ENCODE measurements at regions not wholly inside any gene's neighbourhood (a gene's known extent, or its start where the extent isn't known, plus 50 kb on each side); places are given as distances from the start of the nearest gene placed in this dataset.

DNA sequence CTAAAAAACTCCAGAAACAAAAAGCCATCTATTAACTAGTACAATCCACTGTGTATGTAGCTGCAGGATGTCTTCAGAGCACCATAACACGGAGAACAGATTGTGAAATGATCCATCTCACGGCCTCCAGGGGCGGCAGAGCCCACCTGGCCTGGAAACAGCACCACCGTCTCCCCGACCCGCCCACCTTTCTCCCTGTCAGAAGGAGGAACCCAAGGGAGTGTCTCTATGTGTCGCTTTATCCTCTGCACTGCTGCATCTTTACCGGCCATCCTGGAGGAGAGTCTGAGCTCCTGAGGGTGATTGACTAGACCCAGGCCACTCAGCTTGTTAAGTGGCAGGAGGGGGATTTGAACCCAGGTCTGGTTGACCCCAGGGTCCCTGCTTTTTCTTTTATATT, 405.0 kb downstream of the MATN1 start:
- H3K4me2 ChIP-seq = no peak overlapping the region
- no peak overlapping the region for H3K4me3 ChIP-seq
- no peaks in the 10 kb centered on the region for H3K4me1 ChIP-seq
- 25% methylated on average over 7 of the region's 8 CpGs for WGBS (ENCODE audit: missing lambda C conversion rate)
- no peak for FAIRE-seq
- DNase-seq (ENCODE audit: low read depth in 1 of 2, low spot score in 1 of 2) = no peak
- ATAC-seq = no peak
- TF ChIP-seq CBX2 (IDR thresholded peaks at IDR 0.05; ENCODE audit: borderline replicate concordance, low read depth) (no peak), KDM1A (IDR thresholded peaks at IDR 0.05; ENCODE audit: low read depth) (no peak), MAZ (IDR thresholded peaks at IDR 0.05; ENCODE audit: borderline replicate concordance, low read depth, low read length) (no peak), NFE2L2 (conservative IDR thresholded peaks at IDR 0.05; ENCODE audit: low read length) (no peak), NR3C1 (IDR thresholded peaks at IDR 0.05) (no peak)
- TF ChIP-seq, protein P1, sequence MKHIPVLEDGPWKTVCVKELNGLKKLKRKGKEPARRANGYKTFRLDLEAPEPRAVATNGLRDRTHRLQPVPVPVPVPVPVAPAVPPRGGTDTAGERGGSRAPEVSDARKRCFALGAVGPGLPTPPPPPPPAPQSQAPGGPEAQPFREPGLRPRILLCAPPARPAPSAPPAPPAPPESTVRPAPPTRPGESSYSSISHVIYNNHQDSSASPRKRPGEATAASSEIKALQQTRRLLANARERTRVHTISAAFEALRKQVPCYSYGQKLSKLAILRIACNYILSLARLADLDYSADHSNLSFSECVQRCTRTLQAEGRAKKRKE (CRISPR knock-in tag; IDR thresholded peaks at IDR 0.05; ENCODE audit: low read depth) = no peak
- H3K27ac ChIP-seq = no peak overlapping the region
- ChIA-PET POLR2A (no interaction called here), CTCF (no interaction called here)
- no peaks in the 10 kb centered on the region for H3K9me3 ChIP-seq

DNA sequence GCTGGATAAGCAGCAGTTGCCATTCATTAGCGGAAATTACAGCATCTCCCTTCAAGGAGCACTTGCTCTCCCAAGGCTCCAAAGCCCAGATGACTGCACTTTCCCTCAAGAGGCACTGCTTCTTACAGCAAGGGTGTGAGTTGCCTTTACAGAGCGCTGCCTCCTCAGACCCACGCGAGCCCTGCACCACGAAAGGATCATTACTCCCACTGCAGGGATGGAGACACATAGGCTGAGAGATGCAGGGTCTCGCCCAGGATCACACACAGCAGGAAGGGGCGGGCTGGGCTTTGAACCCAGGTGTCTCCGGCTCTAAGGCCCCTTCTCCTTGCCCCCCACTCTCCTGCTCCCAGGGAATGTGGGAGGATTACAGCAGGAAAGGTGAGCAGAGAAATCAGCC, 405.5 kb downstream of the MATN1 start:
- Histone ChIP-seq H3K9me3 (no peaks in the 10 kb centered on the region), H3K4me1 (no peaks in the 10 kb centered on the region), H3K4me3 (no peak overlapping the region), H3K27ac (no peak overlapping the region), H3K4me2 (no peak overlapping the region)
- no peak for ATAC-seq
- FAIRE-seq = no peak
- TF ChIP-seq CEBPB (IDR thresholded peaks at IDR 0.05) (no peak), JUNB (IDR thresholded peaks at IDR 0.05) (no peak), RNF2 (IDR thresholded peaks at IDR 0.05; ENCODE audit: borderline replicate concordance, low read depth) (no peak), ZFP36 (IDR thresholded peaks at IDR 0.05; ENCODE audit: borderline replicate concordance, partially characterized antibody) (no peak), FOXS1 (CRISPR knock-in tag; IDR thresholded peaks at IDR 0.05) (no peak), ZNF302 (CRISPR knock-in tag; IDR thresholded peaks at IDR 0.05) (no peak), KDM1A (IDR thresholded peaks at IDR 0.05; ENCODE audit: low read depth) (no peak)
- TF ChIP-seq, protein P2, sequence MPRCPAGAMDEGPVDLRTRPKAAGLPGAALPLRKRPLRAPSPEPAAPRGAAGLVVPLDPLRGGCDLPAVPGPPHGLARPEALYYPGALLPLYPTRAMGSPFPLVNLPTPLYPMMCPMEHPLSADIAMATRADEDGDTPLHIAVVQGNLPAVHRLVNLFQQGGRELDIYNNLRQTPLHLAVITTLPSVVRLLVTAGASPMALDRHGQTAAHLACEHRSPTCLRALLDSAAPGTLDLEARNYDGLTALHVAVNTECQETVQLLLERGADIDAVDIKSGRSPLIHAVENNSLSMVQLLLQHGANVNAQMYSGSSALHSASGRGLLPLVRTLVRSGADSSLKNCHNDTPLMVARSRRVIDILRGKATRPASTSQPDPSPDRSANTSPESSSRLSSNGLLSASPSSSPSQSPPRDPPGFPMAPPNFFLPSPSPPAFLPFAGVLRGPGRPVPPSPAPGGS (IDR thresholded peaks at IDR 0.05) = no peak
- TF ChIP-seq, protein P1 (CRISPR knock-in tag; IDR thresholded peaks at IDR 0.05; ENCODE audit: low read depth) = no peak
- TF ChIP-seq, protein P3, sequence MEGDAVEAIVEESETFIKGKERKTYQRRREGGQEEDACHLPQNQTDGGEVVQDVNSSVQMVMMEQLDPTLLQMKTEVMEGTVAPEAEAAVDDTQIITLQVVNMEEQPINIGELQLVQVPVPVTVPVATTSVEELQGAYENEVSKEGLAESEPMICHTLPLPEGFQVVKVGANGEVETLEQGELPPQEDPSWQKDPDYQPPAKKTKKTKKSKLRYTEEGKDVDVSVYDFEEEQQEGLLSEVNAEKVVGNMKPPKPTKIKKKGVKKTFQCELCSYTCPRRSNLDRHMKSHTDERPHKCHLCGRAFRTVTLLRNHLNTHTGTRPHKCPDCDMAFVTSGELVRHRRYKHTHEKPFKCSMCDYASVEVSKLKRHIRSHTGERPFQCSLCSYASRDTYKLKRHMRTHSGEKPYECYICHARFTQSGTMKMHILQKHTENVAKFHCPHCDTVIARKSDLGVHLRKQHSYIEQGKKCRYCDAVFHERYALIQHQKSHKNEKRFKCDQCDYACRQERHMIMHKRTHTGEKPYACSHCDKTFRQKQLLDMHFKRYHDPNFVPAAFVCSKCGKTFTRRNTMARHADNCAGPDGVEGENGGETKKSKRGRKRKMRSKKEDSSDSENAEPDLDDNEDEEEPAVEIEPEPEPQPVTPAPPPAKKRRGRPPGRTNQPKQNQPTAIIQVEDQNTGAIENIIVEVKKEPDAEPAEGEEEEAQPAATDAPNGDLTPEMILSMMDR (IDR thresholded peaks at IDR 0.05) = no peak
- POLR2A ChIA-PET = no interaction called here
- WGBS (ENCODE audit: missing lambda C conversion rate) = 24% methylated on average over 7 of the region's 8 CpGs
- DNase-seq (ENCODE audit: low read depth in 1 of 2, low spot score in 1 of 2) = no peak
- CTCF ChIA-PET = no interaction called here

DNA sequence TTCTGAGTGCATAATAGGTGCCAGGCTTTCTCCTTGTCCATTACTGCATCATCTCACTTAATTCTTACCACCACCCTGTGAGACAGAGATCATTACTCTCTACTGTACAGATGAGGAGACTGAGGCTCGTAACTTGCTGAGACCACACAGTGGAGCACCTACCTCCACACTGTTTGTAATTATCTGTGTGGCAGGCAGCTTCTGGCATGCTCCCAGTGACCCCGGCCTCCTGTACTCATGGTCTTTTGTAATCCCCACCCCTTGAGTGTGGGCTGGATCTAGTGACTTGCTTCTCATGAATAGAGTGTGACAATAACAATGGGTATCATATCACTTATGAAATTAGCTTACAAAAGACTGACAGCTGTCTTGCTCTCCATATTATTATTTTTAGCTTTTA, 407.3 kb downstream of the MATN1 start:
- Histone ChIP-seq H3K4me2 (no peak overlapping the region), H3K4me3 (no peak overlapping the region), H3K27ac (no peak overlapping the region), H3K9me3 (no peaks in the 10 kb centered on the region), H3K4me1 (no peaks in the 10 kb centered on the region)
- no peak for ATAC-seq
- CTCF ChIA-PET = interaction anchor here (0.6 kb wide), 1 partner anchor 1088 kb away, joined by 3 read pairs; no protein-coding TSS in a partner anchor
- POLR2A ChIA-PET = no interaction called here
- 0% methylated on average over 2 of the region's 2 CpGs for WGBS (ENCODE audit: missing lambda C conversion rate)
- TF ChIP-seq ZSCAN20 (CRISPR knock-in tag; IDR thresholded peaks at IDR 0.05) = no peak
- TF ChIP-seq HEYL (CRISPR knock-in tag; IDR thresholded peaks at IDR 0.05) = no peak
- no peak for TF ChIP-seq SMC3 (IDR thresholded peaks at IDR 0.05)
- TF ChIP-seq ZC3H11A (IDR thresholded peaks at IDR 0.05) = no peak
- no peak for TF ChIP-seq CBX2 (IDR thresholded peaks at IDR 0.05; ENCODE audit: borderline replicate concordance, low read depth)
- TF ChIP-seq, protein P4, sequence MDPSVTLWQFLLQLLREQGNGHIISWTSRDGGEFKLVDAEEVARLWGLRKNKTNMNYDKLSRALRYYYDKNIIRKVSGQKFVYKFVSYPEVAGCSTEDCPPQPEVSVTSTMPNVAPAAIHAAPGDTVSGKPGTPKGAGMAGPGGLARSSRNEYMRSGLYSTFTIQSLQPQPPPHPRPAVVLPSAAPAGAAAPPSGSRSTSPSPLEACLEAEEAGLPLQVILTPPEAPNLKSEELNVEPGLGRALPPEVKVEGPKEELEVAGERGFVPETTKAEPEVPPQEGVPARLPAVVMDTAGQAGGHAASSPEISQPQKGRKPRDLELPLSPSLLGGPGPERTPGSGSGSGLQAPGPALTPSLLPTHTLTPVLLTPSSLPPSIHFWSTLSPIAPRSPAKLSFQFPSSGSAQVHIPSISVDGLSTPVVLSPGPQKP (IDR thresholded peaks at IDR 0.05; ENCODE audit: low read depth, low read length) = no peak
- TF ChIP-seq ZNF302 (CRISPR knock-in tag; IDR thresholded peaks at IDR 0.05) = no peak
- TF ChIP-seq, protein P5, sequence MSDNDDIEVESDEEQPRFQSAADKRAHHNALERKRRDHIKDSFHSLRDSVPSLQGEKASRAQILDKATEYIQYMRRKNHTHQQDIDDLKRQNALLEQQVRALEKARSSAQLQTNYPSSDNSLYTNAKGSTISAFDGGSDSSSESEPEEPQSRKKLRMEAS (IDR thresholded peaks at IDR 0.05) = no peak
- TF ChIP-seq, protein P6, sequence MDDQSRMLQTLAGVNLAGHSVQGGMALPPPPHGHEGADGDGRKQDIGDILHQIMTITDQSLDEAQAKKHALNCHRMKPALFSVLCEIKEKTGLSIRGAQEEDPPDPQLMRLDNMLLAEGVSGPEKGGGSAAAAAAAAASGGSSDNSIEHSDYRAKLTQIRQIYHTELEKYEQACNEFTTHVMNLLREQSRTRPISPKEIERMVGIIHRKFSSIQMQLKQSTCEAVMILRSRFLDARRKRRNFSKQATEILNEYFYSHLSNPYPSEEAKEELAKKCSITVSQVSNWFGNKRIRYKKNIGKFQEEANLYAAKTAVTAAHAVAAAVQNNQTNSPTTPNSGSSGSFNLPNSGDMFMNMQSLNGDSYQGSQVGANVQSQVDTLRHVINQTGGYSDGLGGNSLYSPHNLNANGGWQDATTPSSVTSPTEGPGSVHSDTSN (IDR thresholded peaks at IDR 0.05) = no peak
- TF ChIP-seq TFCP2L1 (CRISPR knock-in tag; IDR thresholded peaks at IDR 0.05) = no peak
- no peak for TF ChIP-seq HOXB13 (CRISPR knock-in tag; IDR thresholded peaks at IDR 0.05; ENCODE audit: low read depth)
- TF ChIP-seq GATA3 (IDR thresholded peaks at IDR 0.05; ENCODE audit: borderline replicate concordance) = no peak
- no peak for TF ChIP-seq PHF8 (IDR thresholded peaks at IDR 0.05; ENCODE audit: borderline replicate concordance, low read depth)
- no peak for TF ChIP-seq ZFP36 (IDR thresholded peaks at IDR 0.05; ENCODE audit: borderline replicate concordance, partially characterized antibody)
- no peak for TF ChIP-seq CHD4 (IDR thresholded peaks at IDR 0.05; ENCODE audit: borderline replicate concordance)
- TF ChIP-seq HDAC2 (IDR thresholded peaks at IDR 0.05) = no peak
- FAIRE-seq = no peak
- no peak for DNase-seq (ENCODE audit: low read depth in 1 of 2, low spot score in 1 of 2)
